ENCODE measurements at regions not wholly inside any gene's neighbourhood (a gene's known extent, or its start where the extent isn't known, plus 50 kb on each side); places are given as distances from the start of the nearest gene placed in this dataset.

DNA sequence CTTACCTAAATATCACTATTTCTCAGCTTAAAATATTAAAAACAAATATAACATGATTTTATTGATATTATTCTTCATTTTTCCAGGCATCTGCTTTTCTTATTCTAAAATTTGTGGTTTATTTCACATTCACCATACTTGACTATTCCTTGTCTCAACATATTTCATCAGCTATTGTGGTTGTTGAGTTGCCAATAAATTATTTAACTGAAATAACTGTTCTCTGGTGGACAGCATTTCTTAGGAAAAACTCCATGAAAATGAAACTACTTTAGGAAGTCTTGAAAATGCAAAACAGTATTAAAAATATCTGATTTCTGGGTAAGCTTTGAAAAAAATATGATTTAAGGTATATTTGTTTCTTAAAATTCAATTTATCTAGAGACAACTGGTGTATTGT lies 122.9 kb upstream of the SEMA3A start:
- no peak for TF ChIP-seq CTCF (conservative IDR thresholded peaks at IDR 0.05; ENCODE audit: low read depth in 2 of 2)
- no peak for TF ChIP-seq EZH2 (IDR thresholded peaks at IDR 0.05; ENCODE audit: low read depth, unreplicated experiment)
- no peak for TF ChIP-seq EZH2phosphoT487 (IDR thresholded peaks at IDR 0.05; ENCODE audit: unreplicated experiment)
- TF ChIP-seq, protein P1, sequence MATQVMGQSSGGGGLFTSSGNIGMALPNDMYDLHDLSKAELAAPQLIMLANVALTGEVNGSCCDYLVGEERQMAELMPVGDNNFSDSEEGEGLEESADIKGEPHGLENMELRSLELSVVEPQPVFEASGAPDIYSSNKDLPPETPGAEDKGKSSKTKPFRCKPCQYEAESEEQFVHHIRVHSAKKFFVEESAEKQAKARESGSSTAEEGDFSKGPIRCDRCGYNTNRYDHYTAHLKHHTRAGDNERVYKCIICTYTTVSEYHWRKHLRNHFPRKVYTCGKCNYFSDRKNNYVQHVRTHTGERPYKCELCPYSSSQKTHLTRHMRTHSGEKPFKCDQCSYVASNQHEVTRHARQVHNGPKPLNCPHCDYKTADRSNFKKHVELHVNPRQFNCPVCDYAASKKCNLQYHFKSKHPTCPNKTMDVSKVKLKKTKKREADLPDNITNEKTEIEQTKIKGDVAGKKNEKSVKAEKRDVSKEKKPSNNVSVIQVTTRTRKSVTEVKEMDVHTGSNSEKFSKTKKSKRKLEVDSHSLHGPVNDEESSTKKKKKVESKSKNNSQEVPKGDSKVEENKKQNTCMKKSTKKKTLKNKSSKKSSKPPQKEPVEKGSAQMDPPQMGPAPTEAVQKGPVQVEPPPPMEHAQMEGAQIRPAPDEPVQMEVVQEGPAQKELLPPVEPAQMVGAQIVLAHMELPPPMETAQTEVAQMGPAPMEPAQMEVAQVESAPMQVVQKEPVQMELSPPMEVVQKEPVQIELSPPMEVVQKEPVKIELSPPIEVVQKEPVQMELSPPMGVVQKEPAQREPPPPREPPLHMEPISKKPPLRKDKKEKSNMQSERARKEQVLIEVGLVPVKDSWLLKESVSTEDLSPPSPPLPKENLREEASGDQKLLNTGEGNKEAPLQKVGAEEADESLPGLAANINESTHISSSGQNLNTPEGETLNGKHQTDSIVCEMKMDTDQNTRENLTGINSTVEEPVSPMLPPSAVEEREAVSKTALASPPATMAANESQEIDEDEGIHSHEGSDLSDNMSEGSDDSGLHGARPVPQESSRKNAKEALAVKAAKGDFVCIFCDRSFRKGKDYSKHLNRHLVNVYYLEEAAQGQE (IDR thresholded peaks at IDR 0.05; ENCODE audit: unreplicated experiment) = no peak
- TF ChIP-seq POLR2AphosphoS5 (IDR thresholded peaks at IDR 0.05; ENCODE audit: low read depth) = no peak
- no peak for TF ChIP-seq ZNF114 (CRISPR knock-in tag; IDR thresholded peaks at IDR 0.05)
- TF ChIP-seq ETS1 (IDR thresholded peaks at IDR 0.05) = no peak
- TF ChIP-seq JUNB (IDR thresholded peaks at IDR 0.05; ENCODE audit: unreplicated experiment) = no peak

All from GM23338 (cell line).